AG09309 (cell line): ENCODE measurements at regions not wholly inside any gene's neighbourhood (a gene's known extent, or its start where the extent isn't known, plus 50 kb on each side); places are given as distances from the start of the nearest gene placed in this dataset.

Experiments used
- DNase-seq: peaks from one replicate; pipeline ENCODE4 v3.0.0-alpha.2; 2010; ENCODE audit warnings: low read depth
- H3K4me3 ChIP-seq: 2 replicates; pipeline ENCODE4 v1.5.1; 2011; ENCODE audit warnings: mild to moderate bottlenecking, low read depth, low read length, moderate library complexity; ENCODE audit not compliant: control insufficient read depth
- TF ChIP-seq, protein P1 (sequence below): IDR thresholded peaks from 2 replicates; pipeline ENCODE4 v1.5.1; 2011; ENCODE audit warnings: mild to moderate bottlenecking, low read depth, low read length, inconsistent platforms; ENCODE audit not compliant: insufficient read depth, control insufficient read depth; ENCODE audit errors: missing control alignments

DNA sequence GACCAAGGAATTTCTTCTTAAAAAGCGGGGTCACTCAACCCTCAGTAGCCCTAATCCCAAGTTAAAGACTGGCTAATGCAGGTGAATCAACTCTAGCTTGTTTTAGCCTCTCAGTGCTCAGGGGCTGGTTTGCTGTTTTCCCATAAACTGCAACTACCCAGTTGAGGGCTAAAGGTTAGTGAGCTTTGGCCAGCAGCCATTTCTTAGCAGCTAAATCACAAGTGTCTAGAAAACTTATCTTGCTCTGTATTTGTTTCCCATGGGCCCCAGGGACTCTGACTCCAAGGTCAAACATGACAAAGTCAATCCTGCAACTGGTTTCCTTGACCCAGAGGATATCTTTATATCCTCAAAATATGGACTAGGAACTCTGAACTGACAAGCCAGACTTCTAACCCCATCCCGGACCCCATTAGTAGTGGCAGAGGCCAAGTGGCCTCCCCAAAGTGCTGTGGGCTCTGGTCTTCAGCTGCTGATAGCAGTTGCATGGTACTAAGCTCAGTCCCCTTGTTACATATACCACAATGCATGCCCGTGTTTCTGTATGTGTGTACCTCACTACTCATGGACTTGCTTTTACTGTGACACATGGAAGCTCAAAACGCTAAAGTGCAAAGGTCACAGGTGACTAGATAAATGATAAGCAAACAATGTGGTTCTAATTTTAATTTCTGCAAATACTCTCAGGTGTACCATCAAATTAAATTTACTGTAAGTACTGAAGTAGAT, 793.0 kb upstream of the IGFBP3 start:
- TF ChIP-seq, protein P1, sequence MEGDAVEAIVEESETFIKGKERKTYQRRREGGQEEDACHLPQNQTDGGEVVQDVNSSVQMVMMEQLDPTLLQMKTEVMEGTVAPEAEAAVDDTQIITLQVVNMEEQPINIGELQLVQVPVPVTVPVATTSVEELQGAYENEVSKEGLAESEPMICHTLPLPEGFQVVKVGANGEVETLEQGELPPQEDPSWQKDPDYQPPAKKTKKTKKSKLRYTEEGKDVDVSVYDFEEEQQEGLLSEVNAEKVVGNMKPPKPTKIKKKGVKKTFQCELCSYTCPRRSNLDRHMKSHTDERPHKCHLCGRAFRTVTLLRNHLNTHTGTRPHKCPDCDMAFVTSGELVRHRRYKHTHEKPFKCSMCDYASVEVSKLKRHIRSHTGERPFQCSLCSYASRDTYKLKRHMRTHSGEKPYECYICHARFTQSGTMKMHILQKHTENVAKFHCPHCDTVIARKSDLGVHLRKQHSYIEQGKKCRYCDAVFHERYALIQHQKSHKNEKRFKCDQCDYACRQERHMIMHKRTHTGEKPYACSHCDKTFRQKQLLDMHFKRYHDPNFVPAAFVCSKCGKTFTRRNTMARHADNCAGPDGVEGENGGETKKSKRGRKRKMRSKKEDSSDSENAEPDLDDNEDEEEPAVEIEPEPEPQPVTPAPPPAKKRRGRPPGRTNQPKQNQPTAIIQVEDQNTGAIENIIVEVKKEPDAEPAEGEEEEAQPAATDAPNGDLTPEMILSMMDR = no peak
- DNase-seq = no peak
- H3K4me3 ChIP-seq = no peak overlapping the region

DNA sequence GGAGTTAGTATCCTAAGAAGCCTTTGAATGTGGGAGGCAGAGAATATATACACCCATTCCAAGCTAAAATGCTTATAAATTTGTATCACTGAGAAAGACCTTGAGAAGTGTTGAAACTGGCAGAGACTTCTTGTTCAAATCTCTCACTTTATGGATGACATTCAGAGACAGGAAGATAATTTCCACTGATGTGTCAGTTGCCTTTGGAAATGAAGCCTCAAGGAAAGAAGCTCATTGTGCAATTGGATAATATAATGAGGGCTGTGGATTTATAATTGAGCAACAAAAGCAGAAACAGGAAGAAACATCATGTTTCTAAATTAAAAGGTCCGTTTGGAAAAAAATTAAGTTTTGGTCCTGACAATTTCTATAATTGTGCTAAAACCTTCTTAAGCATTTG, 789.9 kb upstream of the IGFBP3 start:
- DNase-seq = peak; percentile 38
- H3K4me3 ChIP-seq = no peak overlapping the region
- TF ChIP-seq, protein P1 = no peak

DNA sequence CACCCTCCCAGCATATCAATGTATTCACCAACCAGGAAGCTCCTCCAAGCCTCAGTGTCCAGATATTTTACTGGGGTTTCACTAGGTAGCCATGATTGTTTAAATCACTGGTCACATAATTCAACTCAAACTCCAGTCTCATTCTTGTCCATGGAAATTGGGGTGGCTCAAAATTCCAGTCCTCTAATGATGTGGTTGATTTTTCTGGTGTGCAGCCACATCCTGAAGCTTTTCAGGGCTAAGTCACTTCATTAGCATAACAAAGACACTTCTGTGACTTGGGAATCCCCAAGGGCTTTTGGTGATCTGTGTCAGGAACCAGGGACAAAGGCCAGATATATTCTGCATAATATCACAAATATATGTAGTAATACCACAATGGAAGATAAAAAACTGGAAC, 786.9 kb upstream of the IGFBP3 start:
- TF ChIP-seq, protein P1 = no peak
- DNase-seq = no peak
- H3K4me3 ChIP-seq = no peak overlapping the region

DNA sequence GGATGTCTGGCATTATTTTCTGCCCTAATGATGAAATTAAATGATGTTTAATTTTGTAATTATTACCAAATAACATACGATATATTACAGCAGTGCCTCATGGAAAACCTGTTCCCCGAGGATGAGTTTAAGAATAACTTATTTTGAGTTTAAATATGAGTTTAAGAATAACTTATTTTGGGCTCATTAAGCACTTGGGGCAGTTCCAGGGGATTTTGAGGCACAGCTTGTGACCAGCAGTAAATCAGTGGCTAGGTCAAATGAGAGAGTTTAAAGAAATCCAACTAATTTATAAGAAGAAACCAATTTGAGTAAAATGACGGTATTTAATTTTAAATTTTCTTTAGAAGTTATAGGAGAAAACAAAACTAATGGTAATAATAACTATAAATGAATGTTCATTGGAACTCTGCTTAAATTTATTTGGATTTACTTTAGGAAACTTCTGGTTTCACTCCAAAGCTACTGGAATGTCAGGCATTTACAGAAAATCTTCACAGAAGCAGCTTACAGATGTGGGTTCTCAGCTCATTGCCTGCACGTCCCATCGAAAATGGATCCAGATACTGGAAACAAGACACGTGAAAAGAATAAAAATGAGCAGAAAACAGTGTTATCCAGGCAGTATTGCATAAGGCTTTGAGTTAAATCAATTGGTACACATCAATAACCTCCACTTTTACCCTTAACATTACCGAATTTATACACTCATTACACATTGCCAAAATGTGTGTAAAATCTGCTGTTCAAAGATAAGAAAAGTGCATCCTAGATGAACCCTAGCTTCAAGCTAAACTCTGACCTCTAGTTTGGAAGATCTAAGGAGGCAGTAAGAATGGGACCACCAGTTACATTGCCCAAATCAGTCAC, 784.5 kb upstream of the IGFBP3 start:
- DNase-seq = peak; percentile 21
- H3K4me3 ChIP-seq = no peak overlapping the region
- TF ChIP-seq, protein P1 = no peak

DNA sequence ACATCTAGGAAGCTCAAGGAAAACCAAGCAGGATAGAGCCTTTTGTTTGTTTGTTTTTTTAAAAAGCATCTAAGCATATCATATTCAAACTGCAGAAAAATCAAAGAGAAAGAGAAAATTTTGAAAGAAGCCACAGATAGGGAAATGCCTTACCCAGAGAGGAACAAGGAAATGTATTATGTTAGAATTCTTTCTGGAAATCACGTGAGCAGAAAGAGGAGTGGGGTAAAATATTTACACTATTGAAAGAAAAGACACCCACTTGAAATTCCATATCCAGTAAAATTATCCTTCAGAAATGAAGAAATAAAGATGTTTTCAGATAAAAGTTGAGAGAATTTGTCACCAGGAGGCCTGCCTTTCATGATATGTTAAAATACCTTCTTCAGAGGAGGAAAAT, 775.7 kb upstream of the IGFBP3 start:
- DNase-seq = no peak
- no peak overlapping the region for H3K4me3 ChIP-seq
- TF ChIP-seq, protein P1 = no peak

DNA sequence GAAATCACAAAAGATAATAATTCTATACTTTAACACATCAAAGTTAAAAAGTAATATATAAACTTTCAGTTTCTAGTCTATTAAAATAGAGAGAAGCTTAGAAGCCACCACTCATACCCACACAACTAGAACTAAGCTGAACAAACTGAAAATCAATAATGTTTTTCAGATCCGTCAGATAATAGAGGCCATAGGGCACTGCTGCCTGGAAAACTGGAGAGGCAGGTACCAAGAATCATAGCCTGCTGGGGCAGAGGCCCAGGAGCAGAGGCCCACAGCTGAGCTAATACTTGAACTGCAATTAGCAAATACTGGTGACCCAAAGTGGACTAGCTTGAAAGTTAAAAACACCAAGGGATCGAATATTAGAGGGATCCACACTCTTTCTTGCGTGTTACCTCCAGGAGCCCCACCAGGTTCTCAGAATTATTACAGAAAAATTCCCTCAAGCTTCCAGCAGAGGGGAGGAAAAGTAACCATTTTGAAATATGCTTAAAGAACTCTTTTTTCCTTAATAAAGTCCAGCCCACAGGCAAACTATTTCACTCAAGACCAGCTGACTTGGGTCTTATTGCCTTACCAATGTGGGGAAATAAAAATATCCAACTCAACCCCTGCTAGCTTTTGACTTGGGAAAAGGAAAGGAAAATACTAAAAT, 774.1 kb upstream of the IGFBP3 start:
- DNase-seq = no peak
- TF ChIP-seq, protein P1 = no peak
- H3K4me3 ChIP-seq = no peak overlapping the region
